PC-9 (cell line): ENCODE measurements at regions not wholly inside any gene's neighbourhood (a gene's known extent, or its start where the extent isn't known, plus 50 kb on each side); places are given as distances from the start of the nearest gene placed in this dataset.

Source experiments
- CTCF ChIP-seq: fragments of 200-600 bp; sonication (generic); conservative IDR thresholded peaks from 2 replicates; pipeline ENCODE4 v1.6.1; 2017; ENCODE audit warnings: mixed run types, antibody characterized with exemption, mild to moderate bottlenecking, moderate library complexity
- EZH2 ChIP-seq: fragments of 200-600 bp; sonication (generic); IDR thresholded peaks from 2 replicates; pipeline ENCODE4 v1.8.0; 2017; ENCODE audit warnings: antibody characterized with exemption, low read depth

GRCh38 chr5:4614088-4614487 is 526.0 kb upstream of the ADAMTS16 start:
- no peak for TF ChIP-seq CTCF
- TF ChIP-seq EZH2 = no peak
